NB4 (cell line): ENCODE measurements at regions not wholly inside any gene's neighbourhood (a gene's known extent, or its start where the extent isn't known, plus 50 kb on each side); places are given as distances from the start of the nearest gene placed in this dataset.

ENCODE experiments used
- POLR2A ChIP-seq: IDR thresholded peaks from 2 replicates; pipeline ENCODE4 v1.6.1; 2011; ENCODE audit warnings: mild to moderate bottlenecking; ENCODE audit not compliant: insufficient read length; ENCODE audit errors: extremely low read depth
- TF ChIP-seq, protein P1 (sequence below): IDR thresholded peaks from one replicate; pipeline ENCODE4 v1.5.1; 2012; ENCODE audit warnings: low read depth, low read length

- TF ChIP-seq POLR2A = no peak
- TF ChIP-seq, protein P1, sequence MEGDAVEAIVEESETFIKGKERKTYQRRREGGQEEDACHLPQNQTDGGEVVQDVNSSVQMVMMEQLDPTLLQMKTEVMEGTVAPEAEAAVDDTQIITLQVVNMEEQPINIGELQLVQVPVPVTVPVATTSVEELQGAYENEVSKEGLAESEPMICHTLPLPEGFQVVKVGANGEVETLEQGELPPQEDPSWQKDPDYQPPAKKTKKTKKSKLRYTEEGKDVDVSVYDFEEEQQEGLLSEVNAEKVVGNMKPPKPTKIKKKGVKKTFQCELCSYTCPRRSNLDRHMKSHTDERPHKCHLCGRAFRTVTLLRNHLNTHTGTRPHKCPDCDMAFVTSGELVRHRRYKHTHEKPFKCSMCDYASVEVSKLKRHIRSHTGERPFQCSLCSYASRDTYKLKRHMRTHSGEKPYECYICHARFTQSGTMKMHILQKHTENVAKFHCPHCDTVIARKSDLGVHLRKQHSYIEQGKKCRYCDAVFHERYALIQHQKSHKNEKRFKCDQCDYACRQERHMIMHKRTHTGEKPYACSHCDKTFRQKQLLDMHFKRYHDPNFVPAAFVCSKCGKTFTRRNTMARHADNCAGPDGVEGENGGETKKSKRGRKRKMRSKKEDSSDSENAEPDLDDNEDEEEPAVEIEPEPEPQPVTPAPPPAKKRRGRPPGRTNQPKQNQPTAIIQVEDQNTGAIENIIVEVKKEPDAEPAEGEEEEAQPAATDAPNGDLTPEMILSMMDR = no peak
Observed at GRCh38 chr4:127446427-127446885, 186.3 kb upstream of the INTU start.
